T-helper 2 cell treated with Interferon-gamma antibody and Interleukin-4, amounts not matched to agents 5 μg/mL and 100 μg/mL, for 36 hours (primary cell): ENCODE measurements at regions not wholly inside any gene's neighbourhood (a gene's known extent, or its start where the extent isn't known, plus 50 kb on each side); places are given as distances from the start of the nearest gene placed in this dataset.

Experiments
- DNase-seq: peaks from one replicate; pipeline ENCODE4 v3.0.0; 2021; ENCODE audit warnings: low spot score
- H3K27ac Mint-ChIP-seq: one replicate; pipeline ENCODE4 v1.8.0; 2021; ENCODE audit warnings: mild to moderate bottlenecking, mixed read lengths
- H3K27me3 Mint-ChIP-seq: one replicate; pipeline ENCODE4 v1.8.0; 2021; ENCODE audit warnings: low read depth, mixed read lengths
- H3K36me3 Mint-ChIP-seq: one replicate; pipeline ENCODE4 v1.8.0; 2021; ENCODE audit warnings: low read depth, mixed read lengths
- H3K4me1 Mint-ChIP-seq: one replicate; pipeline ENCODE4 v1.8.0; 2021; ENCODE audit warnings: low read depth, mixed read lengths
- H3K4me3 Mint-ChIP-seq: one replicate; pipeline ENCODE4 v1.8.0; 2022; ENCODE audit warnings: mild to moderate bottlenecking, moderate library complexity, mixed read lengths
- H3K9me3 Mint-ChIP-seq: one replicate; pipeline ENCODE4 v1.8.0; 2021; ENCODE audit warnings: mixed read lengths

DNA sequence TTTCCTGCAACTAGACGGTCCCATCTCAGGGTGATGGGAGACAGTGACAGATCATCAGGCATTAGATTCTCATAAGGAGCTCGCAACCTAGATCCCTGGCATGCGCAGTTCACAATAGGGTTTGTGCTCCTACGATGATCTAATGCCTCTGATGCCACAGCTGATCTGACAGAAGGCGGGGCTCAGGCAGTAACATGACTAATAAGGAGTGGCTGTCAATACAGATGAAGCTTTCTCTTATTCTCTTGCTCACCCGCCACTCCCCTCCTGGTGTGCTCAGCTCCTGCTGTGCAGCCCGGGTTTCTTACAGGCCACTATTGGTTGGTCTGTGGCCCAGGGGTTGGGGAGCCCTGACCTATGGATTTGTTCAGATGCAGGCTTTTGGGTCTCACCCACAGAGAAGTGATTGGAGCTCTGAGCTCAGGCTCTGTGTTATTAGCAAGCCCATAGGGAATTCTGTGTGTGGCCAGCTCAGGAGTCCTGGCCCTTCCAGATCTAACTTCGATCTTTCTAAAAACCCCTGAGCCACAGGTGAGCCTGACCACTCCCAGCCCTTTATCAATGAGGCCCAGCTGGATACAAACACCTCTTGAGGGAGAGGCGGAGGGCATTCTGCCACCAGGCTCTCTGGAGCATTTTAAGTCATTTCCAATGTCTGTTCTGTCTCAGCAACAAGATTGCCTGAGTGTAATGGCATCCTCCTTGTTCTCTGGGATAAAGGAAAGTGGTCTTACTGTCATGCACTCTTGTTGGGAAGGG, 351.8 kb downstream of the BUD13 start:
- Mint-ChIP-seq H3K9me3 (no peaks in the 10 kb centered on the region), H3K4me1 (no peaks in the 10 kb centered on the region), H3K4me3 (no peak overlapping the region), H3K27me3 (no peaks in the 10 kb centered on the region), H3K36me3 (no peaks in the 10 kb centered on the region), H3K27ac (no peak overlapping the region)
- no peak for DNase-seq

DNA sequence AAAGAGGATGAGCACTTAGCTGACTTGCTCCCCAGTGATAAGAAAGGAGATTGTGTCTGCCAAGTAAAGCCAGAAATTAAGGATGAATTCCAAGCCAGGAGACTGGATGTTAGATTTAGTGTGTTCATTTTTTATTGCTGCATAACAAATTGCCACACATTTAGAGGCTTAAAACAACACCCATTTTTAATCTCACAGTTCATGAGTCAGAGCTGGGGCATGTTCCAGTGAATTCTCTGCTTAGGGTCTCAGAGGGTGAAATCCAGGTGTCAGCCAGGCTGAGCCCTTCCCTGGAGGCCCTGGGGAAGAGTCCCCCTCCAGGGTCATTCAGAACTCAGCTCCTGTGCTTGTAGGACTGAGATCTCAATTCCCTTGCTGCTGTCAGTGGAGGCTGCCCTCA, 352.8 kb downstream of the BUD13 start:
- Mint-ChIP-seq H3K9me3 (no peaks in the 10 kb centered on the region), H3K27ac (no peak overlapping the region), H3K36me3 (no peaks in the 10 kb centered on the region), H3K4me1 (no peaks in the 10 kb centered on the region), H3K4me3 (no peak overlapping the region), H3K27me3 (no peaks in the 10 kb centered on the region)
- no peak for DNase-seq

DNA sequence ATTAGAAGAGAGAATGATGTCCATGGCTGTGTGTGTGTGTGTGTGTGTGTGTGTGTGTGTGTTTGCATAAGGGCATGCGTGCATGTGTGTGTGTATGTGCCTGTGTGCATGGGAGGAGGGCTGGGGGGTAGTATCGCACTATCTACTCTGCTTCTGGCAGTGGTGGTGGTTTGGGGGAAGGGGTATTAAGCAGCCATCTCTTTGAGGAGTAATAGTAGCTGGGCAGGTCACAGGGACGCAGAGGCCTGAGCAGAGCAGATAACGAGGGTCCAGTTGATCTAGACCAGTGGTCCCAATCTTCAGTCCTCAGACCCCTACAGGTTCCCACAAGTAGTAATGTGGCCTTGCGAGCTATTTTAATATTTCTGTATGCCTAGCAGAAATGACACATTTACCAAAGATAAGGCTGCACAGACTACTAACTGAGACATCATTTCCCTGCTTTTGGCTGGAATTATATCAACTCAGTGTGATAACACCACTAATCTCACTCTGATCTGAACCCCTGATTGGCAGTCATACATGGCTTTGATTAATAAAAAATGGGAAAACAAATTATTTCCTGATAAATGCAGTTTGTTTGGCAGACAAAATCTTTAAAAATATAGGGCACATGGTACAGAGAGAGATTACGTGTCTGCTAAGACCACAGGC, 354.3 kb downstream of the BUD13 start:
- Mint-ChIP-seq H3K27me3 (no peaks in the 10 kb centered on the region), H3K4me1 (no peaks in the 10 kb centered on the region), H3K36me3 (no peaks in the 10 kb centered on the region), H3K9me3 (no peaks in the 10 kb centered on the region), H3K4me3 (no peak overlapping the region), H3K27ac (no peak overlapping the region)
- no peak for DNase-seq

DNA sequence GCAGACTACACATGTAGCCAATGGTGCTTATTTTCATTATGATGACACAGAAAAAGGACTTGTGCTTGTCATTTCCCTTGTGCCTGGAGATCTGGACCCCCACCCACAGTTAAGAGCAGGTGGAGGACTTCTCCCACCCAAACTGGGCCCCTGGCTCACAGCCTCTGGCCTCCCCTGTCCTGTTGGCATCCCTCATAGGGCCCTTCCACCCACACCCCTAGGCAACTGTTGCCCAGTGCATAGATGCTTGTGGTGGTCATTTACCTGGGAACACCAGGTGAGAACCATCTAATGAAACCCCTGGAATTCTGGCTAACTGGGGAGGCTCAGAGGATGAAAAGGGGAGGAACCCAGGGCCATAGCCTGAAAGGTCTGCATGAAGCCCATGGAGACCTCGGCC, 355.9 kb downstream of the BUD13 start:
- DNase-seq: no peak
- Mint-ChIP-seq H3K27me3 (no peaks in the 10 kb centered on the region), H3K9me3 (no peaks in the 10 kb centered on the region)

DNA sequence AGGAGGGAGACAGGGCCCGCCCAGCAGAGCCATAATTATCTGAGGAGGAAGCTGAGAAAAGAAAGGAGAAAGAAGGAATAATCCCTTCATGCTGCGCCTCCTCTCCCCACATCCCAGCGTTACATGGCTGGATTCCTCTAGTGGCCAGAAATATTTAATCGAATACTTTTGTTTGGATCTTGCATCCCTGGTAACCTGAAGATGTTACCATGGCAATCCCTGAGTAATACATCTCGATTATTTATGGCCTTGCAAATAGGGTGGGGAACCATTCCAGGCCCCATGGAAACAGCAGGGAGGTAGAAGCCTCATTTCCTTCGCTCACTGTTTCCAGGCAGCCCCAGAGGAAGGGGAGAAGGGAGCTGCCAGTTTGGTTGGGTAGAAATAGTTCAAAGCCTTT, 357.7 kb downstream of the BUD13 start:
- H3K4me3 Mint-ChIP-seq: no peak overlapping the region
- no peaks in the 10 kb centered on the region for H3K27me3 Mint-ChIP-seq
- H3K9me3 Mint-ChIP-seq: no peaks in the 10 kb centered on the region
- no peaks in the 10 kb centered on the region for H3K36me3 Mint-ChIP-seq
- H3K4me1 Mint-ChIP-seq: no peaks in the 10 kb centered on the region
- no peak overlapping the region for H3K27ac Mint-ChIP-seq
- no peak for DNase-seq

More for the DNA sequence above, 355.9 kb downstream of the BUD13 start:
- H3K4me3 Mint-ChIP-seq: no peak overlapping the region
- H3K27ac Mint-ChIP-seq: no peak overlapping the region
- no peaks in the 10 kb centered on the region for H3K36me3 Mint-ChIP-seq
- H3K4me1 Mint-ChIP-seq: no peaks in the 10 kb centered on the region

DNA sequence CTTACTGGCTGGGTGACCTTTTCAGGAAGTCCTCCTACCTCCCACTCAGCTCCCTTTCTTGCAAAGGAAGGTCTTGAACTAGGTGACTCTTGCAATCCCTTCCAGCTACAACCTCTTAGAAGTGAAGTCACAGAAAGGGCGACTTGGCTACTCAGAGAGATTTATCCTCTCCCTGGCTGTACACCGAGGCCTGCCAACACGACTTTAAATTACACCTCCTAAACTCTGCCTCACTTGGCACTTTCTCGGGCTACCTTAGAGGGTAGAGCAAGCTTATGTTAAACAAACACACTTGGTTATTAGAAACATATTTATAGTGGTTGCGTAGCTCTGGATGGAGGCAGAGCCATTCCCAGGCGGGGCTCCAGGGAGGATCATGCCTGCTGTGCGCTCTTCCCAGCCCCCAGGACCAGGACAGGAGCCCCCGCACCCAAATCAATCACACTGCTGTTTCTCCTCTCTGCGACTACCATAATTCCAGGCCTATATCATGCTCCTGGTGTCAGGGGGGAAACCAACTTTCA, 358.4 kb downstream of the BUD13 start:
- no peaks in the 10 kb centered on the region for H3K4me1 Mint-ChIP-seq
- no peak for DNase-seq
- no peaks in the 10 kb centered on the region for H3K36me3 Mint-ChIP-seq
- H3K9me3 Mint-ChIP-seq: no peaks in the 10 kb centered on the region
- no peak overlapping the region for H3K27ac Mint-ChIP-seq
- no peaks in the 10 kb centered on the region for H3K27me3 Mint-ChIP-seq
- H3K4me3 Mint-ChIP-seq: no peak overlapping the region

DNA sequence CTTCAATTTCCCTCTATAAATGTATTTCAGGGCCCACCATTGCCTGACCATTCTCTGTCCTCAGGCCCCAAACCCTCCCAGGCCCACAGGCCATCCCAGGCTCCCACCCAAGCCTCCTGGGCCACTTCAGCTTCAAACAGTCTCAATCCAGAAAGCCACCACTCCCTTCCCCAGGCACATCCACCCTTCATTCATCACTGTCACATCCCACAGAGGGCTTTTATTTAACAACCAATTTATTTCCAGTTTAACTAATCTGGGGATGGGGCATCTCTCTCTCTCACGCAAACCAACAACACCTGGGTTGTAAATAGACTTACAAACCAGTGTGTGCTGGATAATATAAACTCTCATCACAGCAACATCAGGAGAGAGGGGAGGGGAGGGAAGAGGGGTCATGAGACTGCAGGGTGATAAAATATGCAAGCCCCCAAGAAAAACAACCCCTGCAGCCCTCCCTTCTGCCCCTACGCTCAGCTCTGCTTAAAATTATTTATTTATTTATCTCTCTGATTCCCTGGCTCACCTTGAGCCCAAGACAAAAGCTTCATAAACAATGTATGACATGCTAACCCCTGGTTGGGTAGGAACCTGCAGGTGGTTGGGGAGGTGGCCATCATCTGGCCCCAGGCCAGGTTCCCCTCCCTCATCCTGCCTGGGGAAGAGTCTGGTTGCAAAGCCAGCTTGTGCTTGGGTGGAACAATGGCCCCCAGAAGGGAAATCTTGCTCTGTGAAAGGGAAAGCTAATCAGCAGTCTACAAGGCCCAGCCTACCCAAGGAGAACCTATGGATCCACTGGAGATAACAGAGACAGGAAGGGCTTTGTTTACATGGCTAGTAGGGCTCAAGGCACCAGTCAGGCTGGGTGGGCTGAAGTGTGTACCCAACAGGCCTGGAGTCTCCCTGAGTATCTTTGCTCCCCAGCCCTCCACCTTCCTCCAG, 359.2 kb downstream of the BUD13 start:
- H3K4me3 Mint-ChIP-seq: no peak overlapping the region
- H3K27ac Mint-ChIP-seq: no peak overlapping the region
- DNase-seq: no peak
- H3K36me3 Mint-ChIP-seq: no peaks in the 10 kb centered on the region
- H3K4me1 Mint-ChIP-seq: no peaks in the 10 kb centered on the region
- no peaks in the 10 kb centered on the region for H3K9me3 Mint-ChIP-seq
- H3K27me3 Mint-ChIP-seq: no peaks in the 10 kb centered on the region

DNA sequence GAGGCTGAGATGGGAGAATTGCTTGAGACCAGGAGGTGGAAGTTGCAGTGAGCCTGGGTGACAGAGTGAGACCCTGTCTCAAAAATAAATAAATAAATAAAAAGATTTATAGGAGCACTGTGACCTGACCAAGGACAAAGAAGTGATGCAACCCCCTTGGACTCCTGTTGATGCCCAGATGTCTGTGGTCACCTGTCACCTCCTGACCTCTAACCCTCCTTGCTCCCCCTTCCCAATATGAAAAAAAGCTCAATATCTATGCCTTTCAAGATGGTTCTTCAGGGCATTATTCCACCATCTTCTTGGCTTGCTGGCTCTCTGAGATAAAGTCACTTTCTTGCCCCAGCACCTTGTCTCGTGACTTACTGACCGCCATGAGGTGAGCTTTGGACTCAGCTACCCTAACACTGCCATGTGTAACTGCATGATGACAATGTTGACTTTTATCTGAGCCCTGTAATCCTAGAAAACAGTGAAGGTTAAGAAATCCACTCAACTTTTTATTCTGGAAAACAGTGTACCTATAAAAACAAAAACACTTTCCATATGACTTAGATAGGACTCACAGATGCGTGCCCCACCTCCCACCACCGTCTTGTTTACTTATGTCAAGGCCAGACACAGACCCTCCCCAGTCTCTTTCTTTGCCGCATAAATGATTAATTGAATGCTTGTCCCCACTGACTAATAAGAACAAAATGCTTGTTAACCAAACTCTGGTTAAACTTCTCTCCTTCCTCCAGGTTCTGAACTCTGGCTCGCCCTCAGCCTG, 360.5 kb downstream of the BUD13 start:
- Mint-ChIP-seq H3K27me3 (no peaks in the 10 kb centered on the region), H3K4me1 (no peaks in the 10 kb centered on the region), H3K9me3 (no peaks in the 10 kb centered on the region), H3K27ac (no peak overlapping the region), H3K36me3 (no peaks in the 10 kb centered on the region), H3K4me3 (no peak overlapping the region)
- DNase-seq: no peak

DNA sequence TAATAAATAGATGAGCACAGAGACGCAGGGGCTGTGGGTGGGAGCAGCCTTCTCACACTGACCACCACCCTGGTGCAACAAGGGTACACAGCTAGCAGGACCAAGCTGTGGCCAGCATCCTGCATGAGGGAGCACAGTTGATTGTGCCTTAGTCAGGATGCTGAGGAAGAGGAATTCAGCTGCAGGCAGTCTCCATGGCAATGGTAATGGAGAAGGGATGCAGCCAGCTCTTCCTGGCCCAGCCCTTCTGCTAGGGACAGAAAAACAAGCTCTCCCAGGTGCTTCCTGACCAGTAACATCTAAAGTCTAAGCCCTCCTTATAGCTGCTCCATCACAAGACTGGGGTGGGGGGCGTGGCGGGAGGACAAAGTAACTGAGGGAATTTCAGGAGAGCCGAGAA, 363.5 kb downstream of the BUD13 start:
- no peaks in the 10 kb centered on the region for H3K27me3 Mint-ChIP-seq
- H3K9me3 Mint-ChIP-seq: no peaks in the 10 kb centered on the region
- no peaks in the 10 kb centered on the region for H3K4me1 Mint-ChIP-seq
- H3K4me3 Mint-ChIP-seq: no peak overlapping the region
- no peak for DNase-seq
- H3K27ac Mint-ChIP-seq: no peak overlapping the region
- no peaks in the 10 kb centered on the region for H3K36me3 Mint-ChIP-seq

DNA sequence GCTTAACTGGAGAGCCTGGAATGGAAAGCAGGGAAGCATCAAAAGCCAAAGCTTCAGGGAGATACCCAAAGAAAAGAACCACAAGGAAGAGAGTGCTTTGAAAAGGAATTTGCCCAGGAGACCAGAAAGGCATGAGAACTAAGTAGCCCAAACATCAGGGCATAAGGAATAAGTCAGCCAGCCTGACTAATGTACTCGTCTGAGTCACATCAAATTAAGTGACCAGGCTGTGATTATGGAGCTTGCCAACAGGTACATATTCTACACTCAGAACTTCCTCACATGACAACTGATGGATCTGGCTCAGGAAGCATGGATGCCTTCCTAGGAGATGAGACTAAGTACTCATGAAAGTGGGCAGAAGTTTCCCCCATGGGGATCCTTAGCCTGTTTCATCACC, 366.7 kb downstream of the BUD13 start:
- no peaks in the 10 kb centered on the region for H3K9me3 Mint-ChIP-seq
- H3K4me1 Mint-ChIP-seq: no peaks in the 10 kb centered on the region
- H3K4me3 Mint-ChIP-seq: no peak overlapping the region
- H3K27me3 Mint-ChIP-seq: no peaks in the 10 kb centered on the region
- H3K36me3 Mint-ChIP-seq: no peaks in the 10 kb centered on the region
- DNase-seq: no peak
- H3K27ac Mint-ChIP-seq: no peak overlapping the region

DNA sequence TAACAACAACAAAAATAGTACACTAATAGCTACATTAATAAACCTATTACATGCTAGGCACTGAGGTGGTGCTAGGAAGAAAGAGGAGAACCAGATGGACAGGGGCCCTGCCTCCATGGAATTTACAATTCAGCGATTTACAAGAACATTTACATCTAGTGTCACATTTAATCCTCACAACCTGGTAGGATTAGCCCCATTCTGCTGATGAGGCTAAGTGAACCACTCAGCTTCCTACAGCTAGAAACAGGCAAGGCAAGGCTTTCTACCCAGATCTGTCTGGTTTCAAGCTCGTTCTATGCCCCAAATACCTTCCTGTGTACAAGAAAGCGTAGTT, 368.4 kb downstream of the BUD13 start:
- H3K9me3 Mint-ChIP-seq: no peaks in the 10 kb centered on the region
- no peak overlapping the region for H3K27ac Mint-ChIP-seq
- no peak for DNase-seq
- no peak overlapping the region for H3K4me3 Mint-ChIP-seq
- H3K36me3 Mint-ChIP-seq: no peaks in the 10 kb centered on the region
- H3K27me3 Mint-ChIP-seq: no peaks in the 10 kb centered on the region
- H3K4me1 Mint-ChIP-seq: no peaks in the 10 kb centered on the region

DNA sequence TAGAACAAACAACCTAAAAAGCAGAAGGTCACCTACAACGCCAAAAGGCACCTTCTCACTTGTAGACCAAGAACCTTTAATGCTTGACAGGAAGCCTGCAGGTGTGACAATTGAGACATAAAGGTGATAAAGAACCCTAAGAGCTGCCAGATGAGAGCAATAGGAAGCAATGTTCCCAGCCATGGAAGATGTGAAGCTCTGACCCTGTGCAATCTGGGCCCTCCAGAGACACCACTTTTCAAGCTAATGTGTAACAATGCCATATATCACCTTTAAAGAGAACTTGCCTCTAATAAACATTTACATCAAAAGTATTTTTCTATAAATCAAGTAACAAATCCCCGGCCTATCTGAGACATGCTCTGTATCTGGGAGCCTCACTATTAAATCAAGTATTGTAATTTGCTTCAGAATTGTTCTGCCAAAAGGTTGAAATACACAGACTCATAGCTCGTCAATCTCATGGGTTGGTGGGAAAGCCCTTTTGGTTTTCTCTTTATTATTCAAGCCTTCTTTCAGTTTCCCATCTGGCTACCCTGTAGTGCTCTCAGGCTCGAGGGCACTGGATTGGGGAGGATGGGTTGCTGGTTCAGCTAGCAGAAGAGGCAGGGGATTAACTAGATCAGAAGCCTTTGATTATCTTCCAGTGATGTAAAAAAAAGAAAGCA, 368.9 kb downstream of the BUD13 start:
- H3K9me3 Mint-ChIP-seq: no peaks in the 10 kb centered on the region
- H3K4me1 Mint-ChIP-seq: no peaks in the 10 kb centered on the region
- H3K36me3 Mint-ChIP-seq: no peaks in the 10 kb centered on the region
- no peak overlapping the region for H3K4me3 Mint-ChIP-seq
- H3K27ac Mint-ChIP-seq: no peak overlapping the region
- DNase-seq: no peak
- H3K27me3 Mint-ChIP-seq: no peaks in the 10 kb centered on the region

DNA sequence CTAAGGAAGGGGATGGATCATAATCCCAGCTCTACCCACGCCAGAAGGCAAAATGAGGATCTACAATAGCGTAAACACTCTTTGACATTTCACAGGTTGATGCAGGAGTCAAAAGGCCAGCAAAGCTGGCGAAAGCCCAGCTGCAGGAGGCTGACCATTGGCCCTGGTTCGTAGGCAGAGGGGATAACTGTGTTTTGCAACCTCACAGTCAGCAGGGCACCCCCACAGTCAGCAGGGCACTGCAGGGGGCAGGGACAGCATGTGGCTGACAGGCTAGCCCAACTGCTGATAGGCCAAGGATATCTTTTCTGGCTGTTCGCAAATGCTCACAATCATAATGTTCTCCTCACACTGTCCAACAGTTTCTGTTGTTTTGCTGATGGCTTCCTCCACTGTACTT, 372.7 kb downstream of the BUD13 start:
- Mint-ChIP-seq H3K36me3 (no peaks in the 10 kb centered on the region), H3K4me3 (no peak overlapping the region), H3K27me3 (no peaks in the 10 kb centered on the region), H3K27ac (no peak overlapping the region), H3K9me3 (no peaks in the 10 kb centered on the region), H3K4me1 (no peaks in the 10 kb centered on the region)
- no peak for DNase-seq
